Astrocyte (in vitro differentiated cells and primary cell): ENCODE measurements at regions not wholly inside any gene's neighbourhood (a gene's known extent, or its start where the extent isn't known, plus 50 kb on each side); places are given as distances from the start of the nearest gene placed in this dataset.

ENCODE experiments used
- DNase-seq: peaks from one replicate; pipeline ENCODE4 v3.0.0-alpha.2; 2010; ENCODE audit warnings: low read depth
- FAIRE-seq: peaks from 2 replicates; lab custom pipeline; 2011; peaks lifted over from hg19 to GRCh38; lab: Jason Lieb, UNC
- H2AFZ ChIP-seq: 2 replicates; pipeline ENCODE4 v1.6.0; 2012; ENCODE audit warnings: low read depth, low read length, inconsistent platforms
- H3K27ac ChIP-seq: 2 replicates; pipeline ENCODE4 v1.5.1; 2011; ENCODE audit warnings: low read depth, low read length, inconsistent platforms
- H3K27me3 ChIP-seq: 2 replicates; pipeline ENCODE4 v1.6.0; 2011; ENCODE audit warnings: low read length, inconsistent platforms; ENCODE audit not compliant: insufficient read depth
- H3K36me3 ChIP-seq: 2 replicates; pipeline ENCODE4 v1.5.1; 2011; ENCODE audit warnings: low read length, inconsistent platforms; ENCODE audit not compliant: insufficient read depth
- H3K4me1 ChIP-seq: 2 replicates; pipeline ENCODE4 v1.5.1; 2011; ENCODE audit warnings: low read length, inconsistent platforms; ENCODE audit not compliant: insufficient read depth
- H3K4me2 ChIP-seq: 2 replicates; pipeline ENCODE4 v1.6.0; 2012; ENCODE audit warnings: low read length, inconsistent platforms
- H3K4me3 ChIP-seq: 2 replicates; pipeline ENCODE4 v1.5.1; 2011; ENCODE audit warnings: low read depth, mild to moderate bottlenecking, low read length, inconsistent platforms; ENCODE audit not compliant: insufficient read depth
- H3K79me2 ChIP-seq: 2 replicates; pipeline ENCODE4 v1.6.0; 2012; ENCODE audit warnings: mild to moderate bottlenecking, low read length, inconsistent platforms; ENCODE audit not compliant: insufficient read depth
- H3K9ac ChIP-seq: 2 replicates; pipeline ENCODE4 v1.6.0; 2012; ENCODE audit warnings: mild to moderate bottlenecking, low read length, inconsistent platforms
- H3K9me3 ChIP-seq: 2 replicates; pipeline ENCODE4 v1.5.1; 2012; ENCODE audit warnings: low read depth, mild to moderate bottlenecking, low read length, inconsistent platforms; ENCODE audit not compliant: insufficient read depth
- H4K20me1 ChIP-seq: 2 replicates; pipeline ENCODE4 v1.6.0; 2012; ENCODE audit warnings: low read length, inconsistent platforms; ENCODE audit not compliant: insufficient read depth
- H3K27ac Mint-ChIP-seq: one replicate; pipeline ENCODE4 v1.8.0; 2021; ENCODE audit warnings: mild to moderate bottlenecking, mixed read lengths; ENCODE audit not compliant: unreplicated experiment
- H3K27me3 Mint-ChIP-seq: one replicate; pipeline ENCODE4 v1.8.0; 2021; ENCODE audit warnings: low read depth, mixed read lengths; ENCODE audit not compliant: unreplicated experiment
- H3K36me3 Mint-ChIP-seq: one replicate; pipeline ENCODE4 v1.8.0; 2021; ENCODE audit warnings: low read depth, mixed read lengths; ENCODE audit not compliant: unreplicated experiment
- H3K4me1 Mint-ChIP-seq: one replicate; pipeline ENCODE4 v1.8.0; 2021; ENCODE audit warnings: low read depth, mixed read lengths; ENCODE audit not compliant: unreplicated experiment
- H3K4me3 Mint-ChIP-seq: one replicate; pipeline ENCODE4 v1.8.0; 2021; ENCODE audit warnings: mild to moderate bottlenecking, moderate library complexity, mixed read lengths; ENCODE audit not compliant: unreplicated experiment
- H3K9me3 Mint-ChIP-seq: one replicate; pipeline ENCODE4 v1.8.0; 2021; ENCODE audit warnings: mild to moderate bottlenecking, mixed read lengths; ENCODE audit not compliant: unreplicated experiment
- EZH2 ChIP-seq: IDR thresholded peaks from 2 replicates; pipeline ENCODE4 v1.6.1; 2012; ENCODE audit warnings: mild to moderate bottlenecking, low read length, inconsistent platforms; ENCODE audit not compliant: insufficient read depth
- TF ChIP-seq, protein P1 (sequence below): IDR thresholded peaks from 2 replicates; pipeline ENCODE4 v1.5.1; 2011; ENCODE audit warnings: low read depth, mild to moderate bottlenecking, inconsistent platforms, low read length, moderate library complexity; ENCODE audit not compliant: insufficient read depth

DNA sequence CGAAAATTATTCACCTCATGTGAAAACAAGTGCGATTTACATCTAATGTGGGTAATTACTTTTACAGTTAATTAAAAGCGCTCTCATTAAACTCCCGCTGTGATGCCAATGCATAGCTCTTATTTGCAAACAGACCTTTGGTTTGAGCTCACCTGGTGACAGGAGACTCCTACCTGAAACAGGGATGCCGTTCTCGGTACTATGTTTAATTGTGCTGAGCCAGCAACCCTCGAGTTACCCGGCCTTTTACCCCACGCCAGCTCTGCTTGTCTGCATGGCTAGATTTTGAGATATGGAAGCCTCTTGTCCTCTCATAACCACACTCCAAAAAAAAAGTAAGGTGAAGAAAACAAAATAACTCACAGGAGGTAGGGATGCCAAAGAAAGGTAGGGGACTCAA is 690.4 kb upstream of the RBFOX1 start:
- Histone ChIP-seq H3K9ac (no peak overlapping the region), H3K9me3 (no peaks in the 10 kb centered on the region), H3K4me3 (no peak overlapping the region), H3K4me1 (no peaks in the 10 kb centered on the region), H4K20me1 (no peaks in the 10 kb centered on the region), H3K36me3 (no peaks in the 10 kb centered on the region), H3K27ac (no peak overlapping the region), H3K79me2 (no peaks in the 10 kb centered on the region), H3K27me3 (no peaks in the 10 kb centered on the region), H3K4me2 (no peak overlapping the region), H2AFZ (no peak overlapping the region)
- no peaks in the 10 kb centered on the region for H3K36me3 Mint-ChIP-seq
- no peak for TF ChIP-seq EZH2
- TF ChIP-seq, protein P1, sequence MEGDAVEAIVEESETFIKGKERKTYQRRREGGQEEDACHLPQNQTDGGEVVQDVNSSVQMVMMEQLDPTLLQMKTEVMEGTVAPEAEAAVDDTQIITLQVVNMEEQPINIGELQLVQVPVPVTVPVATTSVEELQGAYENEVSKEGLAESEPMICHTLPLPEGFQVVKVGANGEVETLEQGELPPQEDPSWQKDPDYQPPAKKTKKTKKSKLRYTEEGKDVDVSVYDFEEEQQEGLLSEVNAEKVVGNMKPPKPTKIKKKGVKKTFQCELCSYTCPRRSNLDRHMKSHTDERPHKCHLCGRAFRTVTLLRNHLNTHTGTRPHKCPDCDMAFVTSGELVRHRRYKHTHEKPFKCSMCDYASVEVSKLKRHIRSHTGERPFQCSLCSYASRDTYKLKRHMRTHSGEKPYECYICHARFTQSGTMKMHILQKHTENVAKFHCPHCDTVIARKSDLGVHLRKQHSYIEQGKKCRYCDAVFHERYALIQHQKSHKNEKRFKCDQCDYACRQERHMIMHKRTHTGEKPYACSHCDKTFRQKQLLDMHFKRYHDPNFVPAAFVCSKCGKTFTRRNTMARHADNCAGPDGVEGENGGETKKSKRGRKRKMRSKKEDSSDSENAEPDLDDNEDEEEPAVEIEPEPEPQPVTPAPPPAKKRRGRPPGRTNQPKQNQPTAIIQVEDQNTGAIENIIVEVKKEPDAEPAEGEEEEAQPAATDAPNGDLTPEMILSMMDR, result no peak
- no peak for FAIRE-seq
- H3K27ac Mint-ChIP-seq, result no peak overlapping the region
- no peak for DNase-seq
- H3K27me3 Mint-ChIP-seq, result peaks cover 33% of the 10 kb centered on the region
- no peaks in the 10 kb centered on the region for H3K9me3 Mint-ChIP-seq
- H3K4me1 Mint-ChIP-seq, result no peaks in the 10 kb centered on the region
- no peak overlapping the region for H3K4me3 Mint-ChIP-seq

DNA sequence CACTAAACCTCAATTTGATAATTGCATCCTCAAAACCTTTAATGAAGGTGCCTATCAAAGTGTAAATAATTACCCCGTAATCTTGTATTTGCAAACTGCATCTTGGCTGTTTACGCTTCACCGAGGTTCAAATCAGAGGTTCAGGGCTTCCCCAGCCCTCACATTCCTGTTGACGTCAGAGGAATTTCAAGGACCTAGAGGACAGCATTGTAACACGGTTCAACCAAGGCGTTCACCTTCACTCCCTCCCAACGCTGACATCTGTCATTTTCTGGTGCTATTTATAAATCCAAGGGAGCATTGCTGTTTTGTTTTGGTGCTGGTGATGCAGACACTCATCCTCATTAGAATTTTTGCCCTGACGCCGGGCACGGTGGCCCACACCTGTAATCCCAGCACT is 691.6 kb upstream of the RBFOX1 start:
- no peak overlapping the region for H3K27ac Mint-ChIP-seq
- H3K4me3 Mint-ChIP-seq, result no peak overlapping the region
- Histone ChIP-seq H3K36me3 (no peaks in the 10 kb centered on the region), H2AFZ (no peak overlapping the region), H3K9ac (no peak overlapping the region), H3K27ac (no peak overlapping the region), H3K27me3 (no peaks in the 10 kb centered on the region), H3K9me3 (no peaks in the 10 kb centered on the region), H3K4me2 (no peak overlapping the region), H3K4me1 (no peaks in the 10 kb centered on the region), H3K79me2 (no peaks in the 10 kb centered on the region), H3K4me3 (no peak overlapping the region), H4K20me1 (no peaks in the 10 kb centered on the region)
- no peaks in the 10 kb centered on the region for H3K36me3 Mint-ChIP-seq
- TF ChIP-seq, protein P1, result no peak
- TF ChIP-seq EZH2, result no peak
- no peaks in the 10 kb centered on the region for H3K9me3 Mint-ChIP-seq
- FAIRE-seq, result no peak
- no peak for DNase-seq
- H3K27me3 Mint-ChIP-seq, result peaks cover 29% of the 10 kb centered on the region
- no peaks in the 10 kb centered on the region for H3K4me1 Mint-ChIP-seq

- Histone ChIP-seq H4K20me1 (no peaks in the 10 kb centered on the region), H3K36me3 (no peaks in the 10 kb centered on the region), H3K27ac (no peak overlapping the region), H3K4me3 (no peak overlapping the region), H3K79me2 (no peaks in the 10 kb centered on the region), H3K4me2 (no peak overlapping the region), H3K9ac (no peak overlapping the region), H3K27me3 (no peaks in the 10 kb centered on the region), H3K4me1 (no peaks in the 10 kb centered on the region), H2AFZ (no peak overlapping the region), H3K9me3 (no peaks in the 10 kb centered on the region)
- DNase-seq (no peak), FAIRE-seq (no peak)
- H3K36me3 Mint-ChIP-seq, result no peaks in the 10 kb centered on the region
- H3K9me3 Mint-ChIP-seq, result no peaks in the 10 kb centered on the region
- no peaks in the 10 kb centered on the region for H3K4me1 Mint-ChIP-seq
- H3K27ac Mint-ChIP-seq, result no peak overlapping the region
- peaks cover 4% of the 10 kb centered on the region for H3K27me3 Mint-ChIP-seq
- no peak overlapping the region for H3K4me3 Mint-ChIP-seq
- TF ChIP-seq EZH2, result no peak
- TF ChIP-seq, protein P1, result no peak
Measured at GRCh38 chr16:6636457-6636856, 696.2 kb upstream of the RBFOX1 start.
